NCI-H446 treated with DMSO at 0.1 percent for 48 hours (cell line): ENCODE measurements at regions not wholly inside any gene's neighbourhood (a gene's known extent, or its start where the extent isn't known, plus 50 kb on each side); places are given as distances from the start of the nearest gene placed in this dataset.

Experiments
- DNase-seq: peaks from one replicate; lab custom pipeline; 2025; lab: John Stamatoyannopoulos, UW

DNA sequence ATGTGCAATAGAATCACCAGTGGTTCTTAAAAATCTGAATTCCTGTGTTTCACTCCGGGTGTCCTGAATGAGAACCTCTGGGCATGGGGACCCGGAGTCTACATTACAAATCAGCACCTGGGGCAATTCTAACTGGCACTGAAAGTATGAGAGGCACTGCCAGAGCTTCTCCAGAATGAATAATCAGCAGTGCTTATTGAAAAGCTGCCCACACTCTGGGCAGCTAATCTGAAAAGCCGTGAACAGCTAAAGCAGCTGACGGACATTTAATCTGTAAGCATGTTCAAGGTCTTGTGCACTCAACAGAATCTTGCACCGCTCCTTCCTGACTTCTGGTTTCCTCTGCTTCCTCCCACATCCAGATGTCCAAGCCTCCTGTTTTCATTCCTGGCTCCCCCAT is 113.3 kb upstream of the KIF5B start:
- DNase-seq: no peak

DNA sequence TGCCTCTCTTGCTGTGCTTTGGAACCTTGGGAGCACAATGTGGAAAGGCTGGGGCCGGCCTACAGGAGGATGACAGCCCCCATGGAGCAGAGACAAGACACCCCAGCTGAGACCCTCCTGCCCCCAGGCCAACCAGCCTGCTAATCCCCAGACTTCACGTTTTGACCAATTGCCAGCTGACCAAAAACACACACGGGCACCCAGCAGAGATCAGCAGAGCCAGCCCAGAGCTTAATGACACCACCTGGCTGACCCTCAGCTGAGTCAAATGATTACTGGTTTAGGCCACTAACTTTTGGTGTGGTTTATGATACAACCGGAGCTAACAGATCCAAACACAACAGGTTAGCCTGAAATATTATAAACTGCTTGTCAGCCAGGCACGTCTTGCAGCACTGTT is 111.2 kb upstream of the KIF5B start:
- no peak for DNase-seq

DNA sequence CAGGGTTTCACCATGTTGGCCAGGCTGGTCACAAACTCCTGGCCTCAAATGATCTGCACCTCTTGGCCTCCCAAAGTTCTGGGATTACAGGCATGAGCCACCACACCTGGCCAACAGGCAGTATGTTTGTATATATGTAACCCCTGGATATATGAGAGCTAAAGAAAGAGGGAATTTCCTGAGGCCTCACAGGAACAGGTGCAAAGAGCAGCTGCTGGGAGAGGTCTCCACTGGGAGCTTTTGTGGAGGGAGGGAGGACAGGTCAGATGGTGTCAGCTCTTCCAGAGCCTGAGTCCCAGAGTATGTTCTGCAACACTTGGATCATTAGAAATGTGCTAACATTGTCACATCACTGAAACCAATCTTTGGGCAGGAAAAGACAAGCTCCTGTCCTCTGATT is 110.1 kb upstream of the KIF5B start:
- DNase-seq: no peak

DNA sequence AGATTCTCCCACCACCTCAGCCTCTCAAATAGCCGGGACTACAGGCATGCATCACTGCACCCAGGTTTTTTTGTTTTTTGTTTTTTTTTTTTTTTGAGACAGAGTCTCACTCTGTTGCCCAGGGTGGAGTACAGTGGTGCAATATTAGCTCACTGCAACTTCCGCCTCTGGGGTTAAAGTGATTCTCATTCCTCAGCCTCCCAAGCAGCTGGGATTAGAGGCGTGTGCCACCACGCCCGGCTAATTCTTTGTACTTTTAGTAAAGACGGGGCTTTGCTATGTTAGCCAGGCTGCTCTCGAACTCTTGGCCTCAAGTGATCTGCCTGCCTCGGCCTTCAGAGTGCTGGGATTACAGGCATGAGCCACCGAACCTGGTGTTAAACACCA is 107.5 kb upstream of the KIF5B start:
- no peak for DNase-seq

DNA sequence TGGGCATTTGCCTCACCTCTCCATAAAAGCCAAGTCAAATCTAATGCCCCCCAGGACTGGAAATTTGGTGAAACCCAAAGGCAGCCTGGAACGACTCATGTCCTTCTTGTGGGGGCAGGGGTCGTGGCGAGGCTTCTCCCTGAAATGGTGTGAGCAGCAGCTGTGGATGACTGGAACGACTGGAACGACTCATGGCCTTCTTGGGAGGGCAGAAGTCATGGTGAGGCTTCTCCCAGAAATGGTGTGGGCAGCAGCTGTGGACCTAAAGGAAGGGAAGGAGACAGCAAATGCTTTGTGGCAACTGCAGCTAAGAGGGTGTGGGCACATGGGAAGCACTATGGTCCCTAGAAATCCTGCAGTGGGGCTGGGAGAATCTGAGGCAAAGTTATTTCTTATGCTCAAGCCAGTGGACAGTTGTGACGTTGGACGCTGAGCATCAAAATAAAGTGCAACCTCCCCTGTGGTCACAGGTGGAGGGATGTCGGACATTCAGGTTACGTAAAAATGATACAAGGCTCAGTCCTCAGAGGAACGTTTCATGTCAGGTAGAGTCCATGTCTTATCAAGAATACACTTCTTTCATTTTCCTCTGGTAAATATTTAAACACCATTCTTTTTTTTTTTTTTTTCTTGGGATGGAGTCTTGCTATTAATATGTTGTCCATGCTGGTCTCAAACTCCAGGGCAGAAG is 107.0 kb upstream of the KIF5B start:
- no peak for DNase-seq

DNA sequence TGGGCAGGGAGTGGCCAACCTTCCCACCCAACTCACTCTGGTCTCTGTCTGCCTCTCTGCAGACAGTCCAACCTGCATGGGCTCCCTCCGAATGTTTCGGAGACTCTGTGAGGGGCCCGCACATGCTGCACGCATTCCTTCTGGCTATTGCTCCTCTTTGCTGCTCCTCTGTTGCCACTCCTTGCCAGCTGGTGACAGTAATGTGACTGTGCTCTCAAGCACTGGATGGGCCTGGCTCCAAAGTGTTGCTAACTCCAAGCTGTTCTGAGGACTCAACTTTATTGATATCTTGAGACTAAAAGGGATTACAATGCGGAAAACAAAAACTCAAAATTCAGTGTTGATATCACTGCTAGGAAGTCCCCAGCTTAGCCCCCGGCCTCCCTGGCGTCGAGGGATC is 105.4 kb upstream of the KIF5B start:
- DNase-seq: no peak

DNA sequence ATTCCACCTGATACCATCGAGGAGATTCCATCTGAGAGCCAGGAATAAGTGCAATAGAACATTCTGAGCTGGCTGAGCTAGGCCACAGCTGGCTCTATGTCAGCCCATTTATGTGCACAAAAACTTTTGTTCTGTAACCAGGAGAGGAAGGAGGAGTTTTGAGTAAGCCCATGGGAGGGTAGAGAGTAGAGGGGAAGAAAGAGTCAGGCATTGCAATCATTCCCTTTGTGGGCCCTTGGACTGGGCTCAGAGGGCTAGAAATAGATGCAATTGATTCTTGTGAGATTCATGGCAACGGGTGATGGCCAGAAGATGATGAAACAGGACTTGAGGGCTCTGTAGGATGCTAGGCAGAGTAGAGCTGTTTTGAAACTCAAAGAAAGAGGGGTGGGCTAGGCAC is 104.6 kb upstream of the KIF5B start:
- DNase-seq: no peak

DNA sequence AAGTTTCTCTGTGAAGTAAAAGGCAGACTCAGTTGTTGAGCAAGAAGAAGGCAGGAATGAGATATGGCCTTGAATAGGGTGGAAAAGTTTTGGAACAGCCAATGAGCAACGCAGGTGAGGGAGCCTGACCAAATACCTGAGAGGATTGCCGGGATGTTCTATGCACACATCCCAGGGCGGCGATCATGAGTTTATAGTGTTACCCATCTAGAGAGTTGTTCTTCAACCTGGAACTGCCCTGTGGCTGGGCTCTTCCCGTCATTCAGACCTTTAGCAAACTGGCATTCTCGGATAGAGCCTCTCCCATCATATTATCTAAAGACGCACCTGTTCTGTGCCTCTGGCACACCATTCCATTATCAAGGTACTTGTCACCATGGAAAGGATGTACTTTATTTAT is 103.0 kb upstream of the KIF5B start:
- no peak for DNase-seq

DNA sequence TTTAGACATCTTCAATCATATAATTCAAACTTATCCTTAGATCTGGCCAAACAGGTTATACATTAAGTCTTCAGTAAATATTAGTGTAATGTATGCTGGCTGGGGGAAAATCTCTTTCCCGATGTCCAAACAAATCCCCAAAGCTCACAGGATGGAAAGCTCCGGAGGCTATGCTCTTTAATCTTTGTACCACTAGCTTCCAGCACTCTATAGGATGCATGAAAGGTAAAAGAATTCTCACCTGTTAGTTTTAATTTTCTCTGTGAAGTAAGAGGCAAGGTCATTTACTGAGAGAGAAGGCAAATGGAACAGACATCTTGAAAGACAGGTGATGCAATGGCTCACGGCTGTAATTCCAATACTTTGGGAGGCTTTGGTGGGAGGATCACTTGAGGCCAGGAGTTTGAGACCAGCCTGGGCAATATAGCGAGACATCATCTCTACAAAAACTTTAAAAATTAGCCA is 99.8 kb upstream of the KIF5B start:
- DNase-seq: no peak

DNA sequence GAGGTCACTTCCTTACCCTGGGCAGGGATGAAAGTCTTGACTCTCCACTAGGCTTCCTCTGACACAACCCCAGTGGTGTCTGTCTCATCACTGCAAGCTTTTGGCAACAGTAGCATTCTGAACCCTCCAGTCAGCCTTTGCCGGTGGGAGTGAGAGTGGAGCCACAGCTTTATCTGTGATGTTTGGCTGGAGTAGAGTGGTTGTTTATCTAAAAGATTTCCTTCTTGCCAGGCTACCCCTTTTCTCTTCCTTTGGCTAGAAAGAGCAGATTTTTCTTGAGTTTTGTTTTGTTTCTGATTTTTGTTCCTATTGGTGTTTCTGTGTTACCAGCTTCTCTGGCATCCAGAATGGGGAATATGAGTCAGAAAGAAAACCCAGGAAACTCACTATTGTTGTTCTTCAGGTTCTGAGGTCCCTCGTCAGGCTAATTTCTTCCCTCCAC is 98.9 kb upstream of the KIF5B start:
- DNase-seq: no peak

DNA sequence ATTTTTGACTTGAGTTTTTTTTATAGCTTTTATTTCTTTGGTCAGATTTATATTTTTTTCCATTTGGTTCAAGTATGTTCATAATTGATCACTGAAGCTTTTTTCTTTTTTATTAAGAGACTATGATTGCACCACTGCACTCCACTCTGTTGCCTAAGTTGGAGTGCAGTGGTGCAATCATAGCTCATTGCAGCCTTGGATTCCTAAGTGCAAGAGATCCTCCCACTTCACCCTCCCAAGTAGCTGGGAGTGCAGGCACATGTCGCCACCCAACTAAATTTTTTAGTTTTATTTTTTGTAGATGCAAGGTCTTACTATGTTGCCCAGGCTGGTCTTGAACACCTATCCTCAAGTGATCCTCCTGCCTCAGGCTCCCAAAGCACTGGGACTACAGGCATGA is 97.7 kb upstream of the KIF5B start:
- DNase-seq: no peak

DNA sequence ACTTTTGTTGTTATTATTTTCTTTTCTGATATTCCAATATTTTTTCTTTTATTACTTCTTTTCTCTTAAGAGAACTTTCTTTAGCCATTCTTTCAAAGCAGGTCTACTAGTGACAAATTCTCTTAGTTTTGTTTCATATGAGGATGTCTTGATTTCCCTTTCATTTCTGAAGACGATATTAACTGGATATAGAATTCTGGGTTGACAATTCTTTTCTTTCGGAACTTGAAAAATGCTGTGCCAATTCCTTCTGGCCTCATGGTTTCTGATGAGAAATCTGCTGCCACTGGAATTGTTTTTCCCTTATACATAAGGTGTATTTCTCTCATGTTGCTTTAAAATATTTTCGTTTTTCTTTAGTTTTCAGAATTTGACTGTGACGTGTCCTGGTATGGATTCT is 97.0 kb upstream of the KIF5B start:
- no peak for DNase-seq

DNA sequence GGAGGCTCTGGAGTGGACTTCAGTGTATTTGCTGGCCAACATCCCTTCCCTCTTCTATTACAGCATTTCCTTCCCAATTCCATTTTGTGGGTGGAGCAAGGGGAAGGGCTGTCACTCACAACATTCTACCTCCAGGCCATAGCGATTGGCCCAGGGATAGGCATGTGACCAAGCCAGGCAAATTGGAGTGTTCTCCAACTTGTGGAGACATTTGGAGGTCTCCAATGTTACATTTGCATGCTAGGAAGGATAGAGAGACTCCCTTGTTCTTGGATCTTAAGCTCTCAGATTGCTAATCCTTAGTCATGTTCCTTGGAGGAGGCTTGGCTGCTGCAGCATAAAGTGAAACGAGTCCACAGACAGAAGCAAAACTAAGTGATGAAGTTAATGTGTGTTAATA is 95.6 kb upstream of the KIF5B start:
- DNase-seq: no peak

DNA sequence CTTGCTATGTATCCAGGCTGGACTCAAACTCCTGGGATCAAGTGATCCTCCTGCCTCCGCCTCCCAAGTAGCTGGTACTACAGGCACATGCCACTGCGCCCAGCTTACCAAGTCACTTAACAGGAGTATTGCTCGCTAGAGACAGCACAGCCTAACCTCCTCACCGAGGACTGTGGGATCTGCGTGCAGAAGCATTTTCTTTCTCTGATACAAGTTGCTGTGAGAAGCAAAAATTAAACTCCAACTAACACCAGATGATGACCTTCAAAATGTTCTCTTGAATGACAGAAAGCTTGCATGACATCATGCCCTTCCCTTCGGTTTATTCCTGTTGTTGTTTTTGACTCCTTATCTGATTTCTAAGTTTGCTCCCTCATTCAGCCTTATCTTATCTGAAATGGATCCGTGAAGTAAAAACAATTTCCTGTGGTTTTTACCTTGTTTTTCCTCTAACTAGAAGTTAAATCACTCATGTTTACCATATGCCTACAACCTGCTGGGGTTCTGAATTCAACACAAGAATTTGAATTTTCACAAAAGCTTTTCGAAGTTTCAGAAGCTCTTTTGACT is 94.4 kb upstream of the KIF5B start:
- DNase-seq: no peak

DNA sequence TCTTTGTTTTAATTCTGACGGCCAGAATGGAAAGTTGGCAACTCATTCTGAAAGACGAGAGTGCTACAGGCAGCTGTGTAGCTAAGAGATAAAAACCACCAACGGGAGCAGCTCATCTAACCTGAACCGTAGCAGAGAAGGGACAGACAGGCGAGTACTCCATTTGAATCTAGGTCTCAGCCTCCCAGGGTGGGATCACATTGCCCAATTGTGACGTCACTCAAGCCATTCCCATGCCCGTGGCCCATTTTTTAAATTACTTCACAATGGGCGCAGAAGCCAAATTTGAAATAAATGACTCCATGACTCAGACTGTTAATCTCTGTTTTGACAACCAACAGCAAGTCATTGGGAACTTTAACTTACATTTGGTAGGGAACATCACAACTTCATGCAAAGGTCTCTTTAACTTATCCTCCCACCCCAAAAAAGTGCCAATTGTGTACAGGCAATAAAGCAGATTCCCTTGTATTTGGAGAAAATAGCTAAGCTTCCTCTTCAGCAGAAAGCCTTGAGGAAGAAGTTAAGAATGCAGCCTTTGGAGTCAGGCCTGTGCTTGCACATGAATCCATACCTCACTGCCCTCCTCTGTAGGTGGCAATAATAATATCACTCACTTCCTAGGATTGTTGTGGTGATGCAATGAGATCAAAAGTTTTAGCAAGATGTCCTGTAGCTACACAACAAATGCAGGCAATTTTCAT is 93.2 kb upstream of the KIF5B start:
- peak; percentile 28 for DNase-seq

DNA sequence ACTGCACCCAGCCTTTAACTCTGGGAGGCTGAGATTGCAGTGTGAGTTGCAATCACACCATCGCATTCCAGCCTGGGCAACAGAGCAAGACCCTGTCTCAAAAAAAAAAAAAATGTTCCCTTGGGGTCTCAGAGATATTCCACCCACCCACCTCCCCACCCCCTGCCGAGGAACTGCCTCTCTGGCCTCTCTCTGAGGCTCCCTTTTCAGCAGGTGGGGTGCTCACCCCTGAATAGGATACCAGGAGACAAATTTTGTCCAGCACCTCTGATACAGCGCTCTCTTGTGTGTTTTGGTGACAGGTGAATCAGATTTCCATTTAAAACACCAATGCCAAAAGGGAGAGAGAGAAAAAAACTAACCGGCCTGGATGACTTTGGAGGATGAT is 92.6 kb upstream of the KIF5B start:
- DNase-seq: no peak

DNA sequence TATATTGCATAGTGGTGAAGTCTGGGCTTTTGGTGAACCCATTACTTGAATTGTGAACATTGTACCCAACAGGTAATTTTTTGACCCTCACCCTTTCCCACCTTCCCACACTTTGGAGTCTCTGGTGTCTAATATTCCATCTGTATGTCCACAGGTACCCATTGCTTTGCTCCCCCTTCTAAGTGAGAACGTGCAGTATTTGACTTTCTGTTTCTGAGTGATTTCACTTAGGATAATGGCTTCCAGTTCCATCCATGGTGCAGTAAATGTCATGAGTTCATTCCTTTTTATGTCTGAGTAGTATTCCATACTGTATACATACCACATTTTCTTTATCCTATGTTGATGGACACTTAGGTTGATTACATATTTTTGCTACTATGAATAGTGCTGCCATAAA is 91.5 kb upstream of the KIF5B start:
- DNase-seq: no peak

DNA sequence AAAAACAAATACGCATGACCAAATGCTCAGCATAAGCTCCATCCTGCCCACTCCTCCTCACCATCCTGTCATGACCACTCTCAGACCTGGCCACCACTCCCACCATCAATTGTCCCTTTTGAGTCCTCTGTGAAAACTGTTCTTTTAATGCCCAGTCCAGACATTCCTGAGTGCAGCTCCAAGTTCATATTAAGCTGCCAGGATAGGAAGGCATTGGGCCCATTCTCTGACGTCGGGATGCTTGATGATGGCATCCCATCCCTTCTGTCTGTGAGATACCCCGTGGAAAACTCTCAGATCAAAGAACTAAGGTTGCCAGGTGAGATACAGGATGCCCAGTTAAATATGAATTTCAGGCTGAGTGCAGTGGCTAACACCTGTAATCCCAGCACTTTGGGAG is 89.9 kb upstream of the KIF5B start:
- no peak for DNase-seq

DNA sequence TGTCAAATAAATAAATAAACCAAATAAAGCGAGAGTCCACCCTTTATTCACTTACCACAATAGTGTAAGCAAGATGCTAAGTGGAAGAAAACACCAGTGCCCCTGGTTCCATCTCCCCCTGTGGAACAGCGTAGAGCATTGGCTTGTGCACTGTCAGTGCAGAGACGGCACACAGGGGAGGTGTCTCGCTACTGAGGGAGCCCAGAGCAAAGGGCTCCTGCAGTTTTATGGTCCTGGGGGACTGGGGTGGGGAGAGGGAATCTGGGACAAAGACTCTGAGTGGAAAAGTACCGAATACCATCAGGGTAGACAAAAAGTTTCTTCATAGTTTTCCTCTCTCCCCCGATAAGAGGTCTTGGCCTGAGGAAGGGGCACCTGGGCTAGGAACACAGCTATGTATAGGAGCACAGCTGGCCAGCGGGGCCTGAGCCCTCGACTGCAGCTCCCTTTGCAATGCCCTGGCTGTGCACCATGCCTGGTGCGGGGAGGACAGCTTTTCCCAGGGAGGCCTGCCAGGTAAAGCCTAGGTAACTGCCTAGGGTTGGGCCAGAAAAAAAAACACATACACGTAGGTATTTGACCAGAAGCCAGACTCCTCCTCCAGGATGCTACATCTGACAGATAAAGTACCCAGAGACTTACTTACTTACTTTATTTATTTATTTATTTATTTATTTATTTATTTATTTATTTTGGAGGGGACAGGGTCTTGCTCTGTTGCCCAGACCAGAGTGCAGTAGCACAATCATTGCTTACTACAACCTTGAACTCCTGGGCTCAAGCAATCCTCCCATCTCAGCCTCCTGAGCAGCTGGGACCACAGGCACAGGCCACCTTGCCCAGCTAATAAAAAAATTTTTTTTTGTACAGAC is 88.8 kb upstream of the KIF5B start:
- DNase-seq: no peak

DNA sequence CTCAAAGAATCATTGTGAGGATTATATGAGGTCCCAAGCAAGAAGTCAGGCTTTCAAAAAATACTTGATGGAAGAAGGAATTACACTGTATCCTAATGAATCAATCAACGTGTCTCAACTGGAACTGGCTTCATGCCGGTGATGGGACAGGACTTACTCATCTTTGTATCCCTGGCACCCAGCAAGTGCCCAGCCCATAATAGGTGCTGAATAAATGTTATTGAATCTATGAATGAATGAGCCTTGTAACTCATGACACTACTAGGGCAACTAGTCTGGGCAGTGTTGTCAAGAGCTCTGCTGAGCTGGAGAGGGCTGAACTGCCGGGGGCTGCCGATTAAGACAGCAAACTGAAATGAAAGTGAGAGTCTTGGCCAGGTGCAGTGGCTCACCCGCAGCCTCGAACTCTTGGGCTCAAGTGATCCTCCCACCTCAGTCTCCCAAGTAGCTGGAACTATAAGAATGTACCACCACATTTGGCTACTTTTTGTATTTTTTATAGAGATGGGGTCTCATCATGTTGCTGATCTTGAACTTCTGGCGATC is 87.2 kb upstream of the KIF5B start:
- DNase-seq: no peak

DNA sequence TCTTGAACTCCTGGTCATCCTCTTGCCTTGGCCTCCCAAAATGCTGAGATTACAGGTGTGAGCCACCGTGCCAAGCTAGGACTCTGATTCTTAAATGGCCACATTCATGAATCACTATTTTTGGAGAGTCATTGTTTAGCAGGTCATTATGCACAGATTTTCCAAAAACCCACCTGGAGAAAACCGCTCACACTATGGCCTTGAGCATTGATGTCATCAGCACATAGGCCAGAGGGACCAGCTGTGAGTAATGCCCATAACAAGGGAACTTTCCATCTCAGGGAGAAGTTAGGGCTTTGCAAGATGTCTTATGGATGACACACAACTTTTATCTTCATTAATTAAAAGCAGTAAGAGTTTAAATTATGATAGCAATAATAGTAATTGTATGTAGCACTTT is 86.4 kb upstream of the KIF5B start:
- DNase-seq: no peak
